Endodermal cell (in vitro differentiated cells): ENCODE measurements at regions not wholly inside any gene's neighbourhood (a gene's known extent, or its start where the extent isn't known, plus 50 kb on each side); places are given as distances from the start of the nearest gene placed in this dataset.

Experiments used
- DNase-seq: peaks from one replicate; pipeline ENCODE4 v3.0.0-alpha.2; 2017
- H3K27ac ChIP-seq: 2 replicates; pipeline ENCODE4 v1.5.1; 2013; ENCODE audit warnings: mild to moderate bottlenecking, low read depth, low read length, moderate library complexity
- H3K27me3 ChIP-seq: 2 replicates; pipeline ENCODE4 v1.6.1; 2013; ENCODE audit warnings: mild to moderate bottlenecking, low read length, moderate library complexity; ENCODE audit not compliant: insufficient read depth, control insufficient read depth, poor library complexity, severe bottlenecking
- H3K36me3 ChIP-seq: 2 replicates; pipeline ENCODE4 v1.7.0; 2013; ENCODE audit warnings: mild to moderate bottlenecking, low read length, moderate library complexity; ENCODE audit not compliant: control insufficient read depth, insufficient read depth
- H3K4me1 ChIP-seq: one replicate; pipeline ENCODE4 v1.7.0; 2013; ENCODE audit warnings: low read length; ENCODE audit not compliant: control insufficient read depth, insufficient read depth
- H3K4me3 ChIP-seq: 2 replicates; pipeline ENCODE4 v1.5.1; 2013; ENCODE audit warnings: mild to moderate bottlenecking, low read length, moderate library complexity
- H3K9ac ChIP-seq: 2 replicates; pipeline ENCODE4 v1.6.1; 2013; ENCODE audit warnings: mild to moderate bottlenecking, low read length, moderate library complexity; ENCODE audit not compliant: poor library complexity, severe bottlenecking; ENCODE audit errors: extremely low read depth
- H3K9me3 ChIP-seq: 2 replicates; pipeline ENCODE4 v1.6.1; 2013; ENCODE audit warnings: mild to moderate bottlenecking, low read length, moderate library complexity; ENCODE audit not compliant: control insufficient read depth
- H3K27ac Mint-ChIP-seq: 2 replicates; pipeline ENCODE4 v1.8.0; 2020; ENCODE audit warnings: mixed read lengths
- H3K27me3 Mint-ChIP-seq: 2 replicates; pipeline ENCODE4 v1.8.0; 2021; ENCODE audit warnings: mild to moderate bottlenecking, mixed read lengths; ENCODE audit not compliant: insufficient read depth
- H3K36me3 Mint-ChIP-seq: 2 replicates; pipeline ENCODE4 v1.8.0; 2020; ENCODE audit warnings: low read depth, mixed read lengths
- H3K4me1 Mint-ChIP-seq: 2 replicates; pipeline ENCODE4 v1.8.0; 2020; ENCODE audit warnings: mixed read lengths
- H3K4me3 Mint-ChIP-seq: 2 replicates; pipeline ENCODE4 v1.8.0; 2020; ENCODE audit warnings: mild to moderate bottlenecking, moderate library complexity, mixed read lengths
- H3K9me3 Mint-ChIP-seq: 2 replicates; pipeline ENCODE4 v1.8.0; 2020; ENCODE audit warnings: mild to moderate bottlenecking, mixed read lengths
- WGBS, 2 experiments: methylation state at CpG; one replicate each; pipeline versions ENCODE4 v1.1.5 to v1.1.7; 2013; ENCODE audit warnings: missing lambda C conversion rate in 2 of 2, mixed read lengths in 1 of 2; ENCODE audit not compliant: insufficient coverage in 1 of 2, insufficient read length in 1 of 2; 5-methylcytosine and 5-hydroxymethylcytosine counted together
- TF ChIP-seq, protein P1 (sequence below): fragments of 200-600 bp; sonication (generic); conservative IDR thresholded peaks from 2 replicates; pipeline ENCODE4 v1.5.0; 2021; ENCODE audit warnings: antibody characterized with exemption, mild to moderate bottlenecking

DNA sequence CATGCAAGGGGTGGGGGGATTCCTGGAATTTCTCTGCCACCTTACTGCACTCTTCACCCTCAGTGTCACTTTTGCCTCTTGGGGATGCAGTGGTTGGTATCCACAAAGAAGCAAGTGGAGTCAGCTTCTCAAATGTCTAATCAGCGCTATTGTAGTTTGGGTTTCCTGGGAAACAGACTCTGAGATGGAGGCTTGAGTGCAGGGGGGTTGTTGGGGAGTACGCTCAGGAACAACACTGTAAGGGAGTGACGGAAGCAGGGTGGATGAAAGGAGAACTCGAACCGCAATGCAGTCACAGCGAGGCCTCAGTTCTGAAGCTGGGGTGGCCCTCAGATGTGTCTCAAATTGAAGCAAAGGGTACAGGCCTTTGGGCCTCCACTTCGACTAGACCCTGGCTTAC lies 73.6 kb upstream of the EPC2 start:
- 79 to 90% methylated on average over 4 to 7 of the region's 7 CpGs for WGBS, 2 experiments
- H3K4me1 Mint-ChIP-seq, result peaks cover 20% of the 10 kb centered on the region
- no peaks in the 10 kb centered on the region for H3K9me3 Mint-ChIP-seq

DNA sequence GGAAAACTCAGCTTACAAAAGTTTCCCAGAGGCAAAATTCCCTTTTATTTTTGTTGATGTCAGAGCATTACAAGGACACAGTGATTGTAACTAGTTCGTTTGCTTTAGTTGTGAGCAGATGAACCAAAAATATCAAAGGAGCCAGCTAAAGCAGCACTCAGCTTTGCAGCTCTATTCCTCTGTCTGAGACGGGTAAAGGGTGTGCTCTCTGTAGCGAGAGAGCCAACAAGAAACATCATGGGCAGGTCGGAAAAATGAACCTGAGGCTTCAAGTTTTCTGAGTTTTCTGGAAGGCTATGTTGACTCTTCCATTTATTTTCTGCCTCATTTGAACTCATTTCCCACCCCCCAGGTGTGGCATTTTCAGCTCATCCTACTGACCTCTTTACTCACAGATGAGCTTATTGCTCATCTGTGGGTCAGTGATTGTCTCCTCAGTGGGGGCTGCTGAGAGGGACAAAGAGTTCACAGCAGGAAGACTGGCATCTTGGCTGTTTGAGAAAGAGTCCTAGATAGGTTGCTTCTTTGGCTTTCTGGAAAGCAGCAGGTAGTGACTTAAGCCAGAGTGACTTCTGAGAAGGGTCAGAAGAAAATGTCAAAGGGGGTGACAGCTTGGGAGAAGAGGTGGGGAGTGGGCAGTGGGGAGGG lies 66.6 kb upstream of the EPC2 start:
- H3K4me3 ChIP-seq, result peak overlapping the region; percentile 47
- Mint-ChIP-seq H3K27me3 (peaks cover 60% of the 10 kb centered on the region), H3K9me3 (no peaks in the 10 kb centered on the region), H3K36me3 (no peaks in the 10 kb centered on the region), H3K27ac (peak overlapping the region; percentile 24), H3K4me3 (peak overlapping the region; percentile 15), H3K4me1 (peaks cover 43% of the 10 kb centered on the region)
- peaks cover 15% of the 10 kb centered on the region for H3K4me1 ChIP-seq
- TF ChIP-seq, protein P1, sequence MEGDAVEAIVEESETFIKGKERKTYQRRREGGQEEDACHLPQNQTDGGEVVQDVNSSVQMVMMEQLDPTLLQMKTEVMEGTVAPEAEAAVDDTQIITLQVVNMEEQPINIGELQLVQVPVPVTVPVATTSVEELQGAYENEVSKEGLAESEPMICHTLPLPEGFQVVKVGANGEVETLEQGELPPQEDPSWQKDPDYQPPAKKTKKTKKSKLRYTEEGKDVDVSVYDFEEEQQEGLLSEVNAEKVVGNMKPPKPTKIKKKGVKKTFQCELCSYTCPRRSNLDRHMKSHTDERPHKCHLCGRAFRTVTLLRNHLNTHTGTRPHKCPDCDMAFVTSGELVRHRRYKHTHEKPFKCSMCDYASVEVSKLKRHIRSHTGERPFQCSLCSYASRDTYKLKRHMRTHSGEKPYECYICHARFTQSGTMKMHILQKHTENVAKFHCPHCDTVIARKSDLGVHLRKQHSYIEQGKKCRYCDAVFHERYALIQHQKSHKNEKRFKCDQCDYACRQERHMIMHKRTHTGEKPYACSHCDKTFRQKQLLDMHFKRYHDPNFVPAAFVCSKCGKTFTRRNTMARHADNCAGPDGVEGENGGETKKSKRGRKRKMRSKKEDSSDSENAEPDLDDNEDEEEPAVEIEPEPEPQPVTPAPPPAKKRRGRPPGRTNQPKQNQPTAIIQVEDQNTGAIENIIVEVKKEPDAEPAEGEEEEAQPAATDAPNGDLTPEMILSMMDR, result no peak
- peak; percentile 96 for DNase-seq
- no peaks in the 10 kb centered on the region for H3K9me3 ChIP-seq
- H3K27me3 ChIP-seq, result peaks cover 75% of the 10 kb centered on the region
- no peak overlapping the region for H3K27ac ChIP-seq
- H3K36me3 ChIP-seq, result no peaks in the 10 kb centered on the region
- whole genome bisulfite sequencing, 2 experiments, result 13 to 14% methylated on average over 4 of the region's 4 CpGs
- no peak overlapping the region for H3K9ac ChIP-seq

More for the DNA sequence above, 73.6 kb upstream of the EPC2 start:
- no peak for DNase-seq
- H3K36me3 Mint-ChIP-seq, result no peaks in the 10 kb centered on the region
- TF ChIP-seq, protein P1, result no peak
- H3K4me1 ChIP-seq, result peaks cover 4% of the 10 kb centered on the region
- H3K9me3 ChIP-seq, result no peaks in the 10 kb centered on the region
- no peaks in the 10 kb centered on the region for H3K36me3 ChIP-seq
- no peak overlapping the region for H3K4me3 Mint-ChIP-seq
- H3K27me3 Mint-ChIP-seq, result peaks cover 98% of the 10 kb centered on the region
- peaks cover 97% of the 10 kb centered on the region for H3K27me3 ChIP-seq
- H3K27ac Mint-ChIP-seq, result no peak overlapping the region
- no peak overlapping the region for H3K9ac ChIP-seq
- no peak overlapping the region for H3K4me3 ChIP-seq
- H3K27ac ChIP-seq, result peak overlapping the region; percentile 24

DNA sequence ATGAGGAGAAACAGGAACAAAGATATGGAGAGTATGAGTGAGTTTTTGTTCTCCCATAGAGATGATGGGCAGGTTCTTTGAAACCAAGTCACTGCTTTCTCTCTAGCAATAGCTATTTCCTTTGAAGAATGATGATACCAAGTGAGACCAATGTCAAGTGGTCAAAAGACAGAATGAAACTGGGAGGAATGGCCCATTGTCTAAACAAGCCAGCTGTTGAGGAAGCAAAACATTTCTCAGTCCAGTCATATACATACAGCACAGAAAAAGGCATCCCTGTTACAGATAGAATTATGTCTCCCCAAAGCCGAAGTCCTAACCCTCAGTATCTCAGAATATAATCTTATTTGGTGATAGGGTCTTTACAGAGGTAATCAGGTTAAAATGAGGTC lies 66.1 kb upstream of the EPC2 start:
- H3K27me3 ChIP-seq, result peaks cover 70% of the 10 kb centered on the region
- no peaks in the 10 kb centered on the region for H3K9me3 ChIP-seq
- TF ChIP-seq, protein P1, result no peak
- H3K4me3 ChIP-seq, result peak overlapping the region; percentile 19
- Mint-ChIP-seq H3K4me3 (peak overlapping the region; percentile 15), H3K36me3 (no peaks in the 10 kb centered on the region), H3K4me1 (peaks cover 43% of the 10 kb centered on the region), H3K27ac (peak overlapping the region; percentile 24), H3K27me3 (peaks cover 55% of the 10 kb centered on the region), H3K9me3 (no peaks in the 10 kb centered on the region)
- peaks cover 15% of the 10 kb centered on the region for H3K4me1 ChIP-seq
- H3K27ac ChIP-seq, result no peak overlapping the region
- H3K9ac ChIP-seq, result no peak overlapping the region
- WGBS, 2 experiments, result 100% methylated on average over 1 of the region's 1 CpG; no CpG with 5 or more reads in 1 of the 2 experiments
- no peak for DNase-seq
- no peaks in the 10 kb centered on the region for H3K36me3 ChIP-seq
